ENCODE measurements at regions not wholly inside any gene's neighbourhood (a gene's known extent, or its start where the extent isn't known, plus 50 kb on each side); places are given as distances from the start of the nearest gene placed in this dataset.

GRCh38 chr5:138647261-138647788 is 72.1 kb upstream of the HSPA9 start:
- H3K4me3 ChIP-seq (ENCODE audit: low read depth in 2 of 2, low read length in 2 of 2) = no peak overlapping the region
- TF ChIP-seq SIN3A (IDR thresholded peaks at IDR 0.05; ENCODE audit: borderline replicate concordance, insufficient read depth, low read depth, low read length) = no peak
- TF ChIP-seq TCF7L2 (IDR thresholded peaks at IDR 0.05; ENCODE audit: low read depth, low read length) = no peak
- TF ChIP-seq POLR2AphosphoS5 (IDR thresholded peaks at IDR 0.05; ENCODE audit: low read depth, low read length) = no peak
- TF ChIP-seq, protein P1, sequence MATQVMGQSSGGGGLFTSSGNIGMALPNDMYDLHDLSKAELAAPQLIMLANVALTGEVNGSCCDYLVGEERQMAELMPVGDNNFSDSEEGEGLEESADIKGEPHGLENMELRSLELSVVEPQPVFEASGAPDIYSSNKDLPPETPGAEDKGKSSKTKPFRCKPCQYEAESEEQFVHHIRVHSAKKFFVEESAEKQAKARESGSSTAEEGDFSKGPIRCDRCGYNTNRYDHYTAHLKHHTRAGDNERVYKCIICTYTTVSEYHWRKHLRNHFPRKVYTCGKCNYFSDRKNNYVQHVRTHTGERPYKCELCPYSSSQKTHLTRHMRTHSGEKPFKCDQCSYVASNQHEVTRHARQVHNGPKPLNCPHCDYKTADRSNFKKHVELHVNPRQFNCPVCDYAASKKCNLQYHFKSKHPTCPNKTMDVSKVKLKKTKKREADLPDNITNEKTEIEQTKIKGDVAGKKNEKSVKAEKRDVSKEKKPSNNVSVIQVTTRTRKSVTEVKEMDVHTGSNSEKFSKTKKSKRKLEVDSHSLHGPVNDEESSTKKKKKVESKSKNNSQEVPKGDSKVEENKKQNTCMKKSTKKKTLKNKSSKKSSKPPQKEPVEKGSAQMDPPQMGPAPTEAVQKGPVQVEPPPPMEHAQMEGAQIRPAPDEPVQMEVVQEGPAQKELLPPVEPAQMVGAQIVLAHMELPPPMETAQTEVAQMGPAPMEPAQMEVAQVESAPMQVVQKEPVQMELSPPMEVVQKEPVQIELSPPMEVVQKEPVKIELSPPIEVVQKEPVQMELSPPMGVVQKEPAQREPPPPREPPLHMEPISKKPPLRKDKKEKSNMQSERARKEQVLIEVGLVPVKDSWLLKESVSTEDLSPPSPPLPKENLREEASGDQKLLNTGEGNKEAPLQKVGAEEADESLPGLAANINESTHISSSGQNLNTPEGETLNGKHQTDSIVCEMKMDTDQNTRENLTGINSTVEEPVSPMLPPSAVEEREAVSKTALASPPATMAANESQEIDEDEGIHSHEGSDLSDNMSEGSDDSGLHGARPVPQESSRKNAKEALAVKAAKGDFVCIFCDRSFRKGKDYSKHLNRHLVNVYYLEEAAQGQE (IDR thresholded peaks at IDR 0.05; ENCODE audit: insufficient read depth in 1 of 2, low read depth in 2 of 2, low read length in 1 of 2) = no peak
- TF ChIP-seq, protein P2, sequence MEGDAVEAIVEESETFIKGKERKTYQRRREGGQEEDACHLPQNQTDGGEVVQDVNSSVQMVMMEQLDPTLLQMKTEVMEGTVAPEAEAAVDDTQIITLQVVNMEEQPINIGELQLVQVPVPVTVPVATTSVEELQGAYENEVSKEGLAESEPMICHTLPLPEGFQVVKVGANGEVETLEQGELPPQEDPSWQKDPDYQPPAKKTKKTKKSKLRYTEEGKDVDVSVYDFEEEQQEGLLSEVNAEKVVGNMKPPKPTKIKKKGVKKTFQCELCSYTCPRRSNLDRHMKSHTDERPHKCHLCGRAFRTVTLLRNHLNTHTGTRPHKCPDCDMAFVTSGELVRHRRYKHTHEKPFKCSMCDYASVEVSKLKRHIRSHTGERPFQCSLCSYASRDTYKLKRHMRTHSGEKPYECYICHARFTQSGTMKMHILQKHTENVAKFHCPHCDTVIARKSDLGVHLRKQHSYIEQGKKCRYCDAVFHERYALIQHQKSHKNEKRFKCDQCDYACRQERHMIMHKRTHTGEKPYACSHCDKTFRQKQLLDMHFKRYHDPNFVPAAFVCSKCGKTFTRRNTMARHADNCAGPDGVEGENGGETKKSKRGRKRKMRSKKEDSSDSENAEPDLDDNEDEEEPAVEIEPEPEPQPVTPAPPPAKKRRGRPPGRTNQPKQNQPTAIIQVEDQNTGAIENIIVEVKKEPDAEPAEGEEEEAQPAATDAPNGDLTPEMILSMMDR (IDR thresholded peaks at IDR 0.05) = no peak
- H3K27ac ChIP-seq (ENCODE audit: low read length) = no peak overlapping the region
- in situ Hi-C loops (cut with HindIII; ENCODE audit: low pct_unique_long_range_greater_than_20kb, low sequenced_read_pairs) = no loop called here
- intact Hi-C loops (cut with micrococcal nuclease; ENCODE audit: unreplicated experiment) = loop anchor here (10.0 kb wide), 2 partner anchors 97 to 617 kb away; no protein-coding TSS in a partner anchor
- CTCF ChIA-PET = no interaction called here
- ATAC-seq (no peak), DNase-seq (ENCODE audit: low read depth, low spot score) (no peak)
- H3K9me3 ChIP-seq (ENCODE audit: control insufficient read depth, insufficient read depth, low read depth, low read length) = no peaks in the 10 kb centered on the region
- POLR2A ChIA-PET = no interaction called here
- no peaks in the 10 kb centered on the region for H3K36me3 ChIP-seq (ENCODE audit: control insufficient read depth, insufficient read depth, low read length)
- BruUV-seq (replicated peaks) = no TSS peak
- H3K27me3 ChIP-seq (ENCODE audit: control insufficient read depth, insufficient read depth, low read length) = no peaks in the 10 kb centered on the region; the same call in 1 of the 2 replicates
- H3K4me1 ChIP-seq (ENCODE audit: control insufficient read depth, insufficient read depth, low read length) = no peaks in the 10 kb centered on the region

DNA sequence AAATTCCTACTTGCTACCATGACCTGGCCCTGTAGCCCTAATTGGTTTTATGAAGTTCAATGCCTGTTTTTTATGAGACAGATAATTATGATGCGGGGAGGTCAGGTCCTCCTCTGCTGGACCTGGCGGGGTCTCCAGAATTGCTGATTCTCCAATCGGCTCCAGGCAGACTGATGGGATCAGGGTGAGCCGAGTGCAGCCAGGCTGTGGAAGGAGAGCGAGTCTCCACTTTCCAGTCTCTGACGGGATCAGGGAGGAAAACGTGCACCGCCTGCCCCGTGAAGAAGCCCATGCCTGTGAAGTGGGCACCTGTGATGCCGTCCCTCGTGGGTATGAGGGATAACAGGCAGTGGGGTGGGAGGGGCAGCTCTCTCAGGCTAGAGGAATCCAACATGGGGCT is 71.5 kb upstream of the HSPA9 start:
- no peaks in the 10 kb centered on the region for H3K36me3 ChIP-seq (ENCODE audit: control insufficient read depth, insufficient read depth, low read length)
- ChIA-PET CTCF (no interaction called here), POLR2A (no interaction called here)
- no peak overlapping the region for H3K27ac ChIP-seq (ENCODE audit: low read length)
- no peaks in the 10 kb centered on the region for H3K9me3 ChIP-seq (ENCODE audit: control insufficient read depth, insufficient read depth, low read depth, low read length)
- ATAC-seq (no peak), DNase-seq (ENCODE audit: low read depth, low spot score) (no peak)
- no peaks in the 10 kb centered on the region for H3K4me1 ChIP-seq (ENCODE audit: control insufficient read depth, insufficient read depth, low read length)
- H3K27me3 ChIP-seq (ENCODE audit: control insufficient read depth, insufficient read depth, low read length) = no peaks in the 10 kb centered on the region; the same call in 1 of the 2 replicates
- in situ Hi-C loops (cut with HindIII; ENCODE audit: low pct_unique_long_range_greater_than_20kb, low sequenced_read_pairs) (no loop called here), intact Hi-C loops (cut with micrococcal nuclease; ENCODE audit: unreplicated experiment) (loop anchor here (10.0 kb wide), 2 partner anchors 98 to 618 kb away; no protein-coding TSS in a partner anchor)
- no peak overlapping the region for H3K4me3 ChIP-seq (ENCODE audit: low read depth in 2 of 2, low read length in 2 of 2)
- BruUV-seq (replicated peaks) = no TSS peak
- TF ChIP-seq POLR2AphosphoS5 (IDR thresholded peaks at IDR 0.05; ENCODE audit: low read depth, low read length) (no peak), SIN3A (IDR thresholded peaks at IDR 0.05; ENCODE audit: borderline replicate concordance, insufficient read depth, low read depth, low read length) (no peak), TCF7L2 (IDR thresholded peaks at IDR 0.05; ENCODE audit: low read depth, low read length) (no peak)
- TF ChIP-seq, protein P2 (IDR thresholded peaks at IDR 0.05) = no peak
- TF ChIP-seq, protein P1 (IDR thresholded peaks at IDR 0.05; ENCODE audit: insufficient read depth in 1 of 2, low read depth in 2 of 2, low read length in 1 of 2) = no peak
